ENCODE measurements at regions not wholly inside any gene's neighbourhood (a gene's known extent, or its start where the extent isn't known, plus 50 kb on each side); places are given as distances from the start of the nearest gene placed in this dataset.

GRCh38 chr15:79161837-79162508 is 71.4 kb upstream of the RASGRF1 start:
- TF ChIP-seq POLR2AphosphoS5 (IDR thresholded peaks at IDR 0.05; ENCODE audit: low read depth, low read length) (no peak), REST (IDR thresholded peaks at IDR 0.05; ENCODE audit: low read depth, low read length) (no peak), MAX (IDR thresholded peaks at IDR 0.05; ENCODE audit: low read depth) (no peak), EP300 (IDR thresholded peaks at IDR 0.05; ENCODE audit: borderline replicate concordance in 1 of 2, low read depth in 1 of 2, low read length in 1 of 2) (no peak), CTCF (IDR thresholded peaks at IDR 0.05) (no peak), RAD21 (IDR thresholded peaks at IDR 0.05; ENCODE audit: low read length) (no peak), FOXM1 (IDR thresholded peaks at IDR 0.05; ENCODE audit: low read depth) (no peak), SMC3 (IDR thresholded peaks at IDR 0.05; ENCODE audit: low read depth, low read length) (no peak), FOXJ3 (CRISPR knock-in tag; IDR thresholded peaks at IDR 0.05) (no peak), RFX5 (IDR thresholded peaks at IDR 0.05; ENCODE audit: low read length) (no peak), ZBTB33 (IDR thresholded peaks at IDR 0.05; ENCODE audit: borderline replicate concordance, low read depth) (no peak), TAF1 (IDR thresholded peaks at IDR 0.05; ENCODE audit: borderline replicate concordance, low read depth, low read length) (no peak), PBX3 (IDR thresholded peaks at IDR 0.05) (no peak), USF2 (IDR thresholded peaks at IDR 0.05; ENCODE audit: borderline replicate concordance, low read depth, low read length) (no peak)
